KG1 (cell line): ENCODE measurements at regions not wholly inside any gene's neighbourhood (a gene's known extent, or its start where the extent isn't known, plus 50 kb on each side); places are given as distances from the start of the nearest gene placed in this dataset.
"Not testable (repeated sequence)": the region's sequence is repeated elsewhere in the genome, so short reads cannot be mapped to it uniquely, and the experiment has no call there.

Experiments
- DNase-seq: peaks from one replicate; lab custom pipeline; 2025; lab: John Stamatoyannopoulos, UW

DNA sequence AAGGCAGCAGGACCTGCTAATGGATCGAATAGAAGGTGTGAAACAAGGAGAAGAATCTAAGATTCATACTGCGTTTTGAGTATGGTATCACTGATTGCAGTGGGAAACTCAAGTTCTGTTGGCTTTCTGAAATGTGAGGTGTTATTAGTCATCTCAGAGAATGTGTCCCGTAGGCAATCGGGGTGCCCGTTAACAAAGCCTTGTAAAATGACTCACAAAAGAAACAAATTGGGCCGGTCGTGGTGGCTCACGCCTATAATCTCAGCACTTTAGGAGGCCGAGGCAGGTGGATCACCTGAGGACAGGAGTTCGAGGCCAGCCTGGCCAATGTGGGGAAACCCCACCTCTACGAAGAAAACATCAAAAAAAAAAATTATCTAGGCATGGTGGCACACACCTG lies 118.2 kb upstream of the C7orf33 start:
- DNase-seq = no peak

DNA sequence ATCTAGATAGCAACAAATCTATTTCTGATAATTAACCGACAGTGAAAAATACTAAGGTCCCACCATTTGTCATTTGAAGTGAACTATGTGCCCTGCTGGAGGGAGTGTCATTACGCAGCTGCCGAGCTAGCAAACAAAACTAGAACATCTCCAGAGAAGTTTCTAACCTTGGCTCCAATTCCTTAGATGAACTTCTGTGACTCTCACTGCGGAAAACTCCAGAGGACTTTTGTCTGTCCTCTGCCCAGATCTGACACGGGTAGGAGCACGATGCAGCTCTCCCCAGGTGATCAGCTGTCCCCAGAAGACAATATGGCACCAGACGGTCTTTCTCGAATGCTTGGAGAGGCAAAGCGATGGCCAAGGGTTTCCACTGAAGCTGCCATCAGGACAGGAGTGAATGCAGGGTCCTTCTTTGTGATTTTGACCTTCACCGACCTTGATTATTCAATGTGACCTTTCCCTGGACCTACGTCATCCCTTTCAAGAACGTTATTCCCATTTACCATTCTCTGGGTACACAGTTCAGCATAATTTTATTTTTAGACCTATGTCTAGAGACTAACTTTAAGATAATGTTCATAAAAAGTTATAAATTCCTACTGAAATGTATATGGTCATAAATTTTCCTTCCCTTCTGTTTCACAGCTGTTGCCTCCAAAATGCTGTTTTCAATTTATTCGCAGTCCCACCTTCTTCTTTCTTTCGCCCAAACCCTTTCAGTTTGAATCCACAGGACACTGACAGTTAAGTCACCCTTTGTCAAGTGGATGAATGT lies 116.7 kb upstream of the C7orf33 start:
- DNase-seq = no peak

- DNase-seq = no peak
Measured at GRCh38 chr7:148474481-148475025, 116.0 kb upstream of the C7orf33 start.

DNA sequence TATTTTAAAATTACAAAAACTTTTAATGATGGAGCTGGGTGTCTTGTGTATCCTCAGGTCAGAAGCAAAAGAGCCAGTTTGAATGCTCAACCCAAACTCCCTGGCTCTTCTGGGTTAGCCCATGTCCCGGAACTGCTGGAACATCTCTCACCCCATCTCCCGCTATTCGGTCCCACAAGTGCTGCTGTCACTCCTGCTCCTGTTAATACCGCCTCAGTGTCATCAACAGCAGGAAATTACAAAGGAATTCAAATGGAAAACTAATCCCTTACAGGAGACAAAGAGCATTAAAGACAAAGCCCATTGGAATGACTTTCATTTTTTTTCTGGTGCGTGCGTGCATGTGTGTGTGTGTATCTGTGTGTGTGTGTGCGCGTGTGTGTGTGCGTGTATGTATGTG lies 112.0 kb upstream of the C7orf33 start:
- no peak for DNase-seq

GRCh38 chr7:148480479-148481146 lies 110.0 kb upstream of the C7orf33 start:
- DNase-seq = no peak

- DNase-seq = no peak
Measured at GRCh38 chr7:148481147-148481526, 109.4 kb upstream of the C7orf33 start.

DNA sequence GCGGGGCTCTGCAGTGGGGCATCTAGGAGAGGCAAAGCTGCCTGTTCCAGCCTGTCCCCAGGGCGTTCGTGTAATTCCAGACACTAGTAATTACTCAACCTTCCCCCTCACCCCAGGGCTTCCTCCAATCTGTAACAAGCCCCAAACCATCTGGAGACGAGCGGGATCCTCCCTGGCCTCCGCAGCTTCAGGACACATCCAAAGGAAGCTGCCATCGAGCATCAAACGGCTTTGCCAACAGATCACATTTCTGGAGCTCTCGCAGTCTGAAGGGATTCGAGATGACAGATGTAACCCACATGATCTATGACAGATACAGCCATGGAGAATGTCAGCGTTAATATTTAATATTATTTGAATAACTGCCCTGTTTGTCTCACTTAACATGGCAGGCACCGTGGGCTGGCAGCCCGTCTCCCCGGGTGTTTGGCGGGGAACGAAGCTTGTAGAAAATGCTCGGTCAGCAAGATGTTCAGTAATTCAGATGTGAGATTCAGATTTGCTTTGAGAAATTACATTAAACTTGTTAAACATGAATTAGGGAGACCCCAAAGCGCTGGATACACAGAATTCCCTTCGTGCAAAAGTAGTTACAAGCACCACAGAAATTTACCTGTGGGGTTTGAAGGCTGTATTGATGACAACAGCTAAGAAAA lies 108.5 kb upstream of the C7orf33 start:
- DNase-seq = no peak

DNA sequence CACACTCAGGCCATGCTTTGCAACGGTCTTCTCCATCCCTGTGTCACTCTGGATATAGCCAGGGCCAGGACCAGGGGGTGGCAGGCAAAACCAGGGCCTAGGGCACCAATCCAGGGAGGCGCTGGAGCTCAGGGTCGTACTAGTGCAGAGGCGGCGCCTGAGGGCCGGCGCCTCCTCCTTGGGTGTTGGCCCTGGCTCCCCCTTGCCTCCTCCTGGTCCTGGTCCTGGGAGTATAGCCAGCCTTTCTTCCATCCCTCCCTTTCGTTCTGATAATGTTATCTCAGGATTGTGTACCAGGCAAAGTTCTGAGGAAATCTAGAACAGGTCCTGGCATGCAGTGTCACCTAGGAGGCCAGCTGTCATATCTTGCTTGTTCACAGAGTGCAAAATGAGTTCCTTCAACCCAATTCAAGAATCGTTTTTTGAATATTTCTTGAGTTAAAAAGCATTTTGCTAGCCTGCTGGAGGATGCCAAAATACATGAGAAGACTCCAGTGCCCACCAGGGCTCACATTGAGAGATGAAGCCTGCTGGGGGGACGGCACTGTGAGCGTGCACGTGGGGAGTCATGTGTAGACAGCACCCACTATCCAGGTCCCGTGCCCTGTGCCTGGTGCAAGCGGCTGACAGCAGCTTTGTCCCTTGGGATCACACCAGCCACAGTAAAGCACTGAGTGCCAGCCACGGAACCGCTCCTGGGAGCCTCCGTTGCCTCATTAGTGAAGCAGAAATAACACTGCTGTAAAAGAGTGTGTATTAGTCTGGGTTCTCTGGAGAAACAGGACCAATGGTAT lies 106.9 kb upstream of the C7orf33 start:
- no peak for DNase-seq

DNA sequence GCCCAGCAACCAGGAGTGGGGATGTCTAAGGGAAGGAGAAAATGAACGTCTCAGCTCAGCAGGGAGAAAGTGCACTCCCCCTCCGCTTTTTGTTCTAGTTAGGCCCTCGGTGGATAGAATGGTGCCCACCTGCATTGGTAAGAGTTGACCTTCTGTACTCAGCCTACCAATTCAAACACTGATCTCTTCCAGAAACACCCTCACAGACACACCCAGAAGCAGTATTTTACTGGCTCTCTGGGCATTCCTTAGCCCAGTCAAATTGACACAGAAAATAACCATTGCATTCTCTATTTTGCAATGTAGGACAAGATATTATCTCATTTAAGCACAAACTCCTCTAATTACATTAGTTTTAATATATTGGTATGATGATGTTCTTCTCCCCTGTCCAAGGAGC lies 106.1 kb upstream of the C7orf33 start:
- DNase-seq = no peak

GRCh38 chr7:148485618-148486017 lies 104.9 kb upstream of the C7orf33 start:
- no peak for DNase-seq

- no peak for DNase-seq
Measured at GRCh38 chr7:148486937-148487336, 103.6 kb upstream of the C7orf33 start.

DNA sequence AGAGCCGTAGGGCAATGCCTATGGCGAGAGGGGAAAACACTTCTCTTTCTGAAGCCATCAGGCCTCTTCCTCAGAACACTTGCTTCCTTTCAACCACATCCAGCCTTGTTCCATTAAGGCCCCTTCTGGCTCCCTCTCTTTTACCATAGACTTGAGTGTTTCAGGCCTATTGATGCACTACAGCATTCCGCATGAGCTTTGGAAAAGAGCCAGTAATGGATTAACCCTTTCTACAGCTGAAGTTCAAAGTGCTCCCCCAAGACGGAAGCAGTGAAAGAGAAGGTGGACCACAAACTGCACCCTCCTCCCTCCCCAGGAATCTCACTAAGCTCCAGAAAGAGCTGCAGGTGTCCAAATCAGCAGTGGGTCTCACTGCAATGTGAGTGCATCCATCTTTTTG lies 102.7 kb upstream of the C7orf33 start:
- no peak for DNase-seq

DNA sequence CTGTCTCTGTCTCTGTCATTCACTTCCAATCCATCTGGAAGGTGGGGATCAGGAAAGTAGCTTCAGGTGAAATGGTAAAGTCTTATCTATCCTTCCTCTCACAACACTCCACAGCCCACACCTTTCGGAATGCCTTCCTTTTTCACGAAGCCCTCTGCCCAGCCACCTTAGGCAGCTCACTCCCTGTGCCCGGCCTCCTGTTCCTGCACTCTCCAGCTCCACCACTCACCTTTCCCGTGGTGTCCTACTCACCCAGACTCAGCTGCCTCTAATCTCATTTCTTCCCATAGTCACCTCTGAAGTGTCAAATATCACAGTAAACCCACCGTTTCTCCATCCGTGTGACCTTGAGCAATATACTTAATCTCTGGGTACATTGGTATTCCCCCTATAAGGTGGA lies 100.9 kb upstream of the C7orf33 start:
- no peak for DNase-seq

- no peak for DNase-seq
Measured at GRCh38 chr7:148492157-148492860, 98.3 kb upstream of the C7orf33 start.

- no peak for DNase-seq
Measured at GRCh38 chr7:148495605-148496004, 95.0 kb upstream of the C7orf33 start.

GRCh38 chr7:148500978-148501377 lies 89.6 kb upstream of the C7orf33 start:
- no peak for DNase-seq

DNA sequence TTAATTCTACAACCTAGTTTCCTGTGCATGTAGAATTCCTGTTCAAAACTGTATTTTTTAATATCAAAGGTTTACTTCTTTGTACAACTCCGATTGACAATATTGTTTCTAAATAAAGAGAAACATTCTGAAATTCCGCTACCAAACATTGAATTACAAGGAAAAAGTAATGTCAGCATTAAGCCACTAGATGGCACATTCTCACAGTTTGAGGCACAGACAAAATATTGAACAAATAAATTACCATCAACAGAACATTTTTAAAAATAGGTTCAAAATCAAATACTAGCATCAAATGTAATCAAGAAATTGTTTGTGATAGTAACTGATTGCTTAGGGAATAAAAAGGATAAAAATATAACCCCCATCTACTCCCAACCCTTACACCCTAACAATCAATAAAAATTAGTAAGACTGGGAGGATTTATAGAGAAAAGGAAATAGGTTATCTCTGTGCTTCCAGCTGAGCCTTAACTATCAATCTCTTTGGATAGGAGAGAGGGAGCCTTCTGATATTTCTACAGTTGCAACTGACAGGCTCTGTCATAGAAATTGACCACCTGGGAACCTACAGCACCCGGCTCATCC lies 86.6 kb upstream of the C7orf33 start:
- no peak for DNase-seq

GRCh38 chr7:148505645-148506375 lies 84.8 kb upstream of the C7orf33 start:
- no peak for DNase-seq

DNA sequence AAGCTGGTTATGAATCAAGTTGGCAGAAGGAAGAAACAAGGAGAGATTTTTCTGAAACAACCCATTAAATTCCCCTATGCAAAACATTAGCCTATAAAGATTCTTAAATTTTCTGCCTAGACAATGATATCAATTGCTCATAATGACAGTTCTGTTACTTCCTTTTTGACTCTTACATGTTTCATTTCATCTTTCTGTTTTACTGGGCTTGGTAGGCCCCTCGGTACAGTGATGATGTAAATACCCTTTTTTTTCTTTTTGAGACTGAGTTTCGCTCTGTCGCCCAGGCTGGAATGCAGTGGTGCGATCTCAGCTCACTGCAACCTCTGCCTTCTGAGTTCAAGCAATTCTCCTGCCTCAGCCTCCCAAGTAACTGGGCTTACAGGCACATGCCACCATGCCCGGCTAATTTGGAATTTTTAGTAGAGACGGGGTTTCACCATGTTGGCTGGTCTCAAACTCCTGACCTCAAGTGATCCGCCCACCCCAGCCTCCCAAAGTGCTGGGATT lies 83.4 kb upstream of the C7orf33 start:
- not testable (repeated sequence) for DNase-seq

GRCh38 chr7:148507787-148508186 lies 82.8 kb upstream of the C7orf33 start:
- DNase-seq = no peak
